Stimulated activated CD4-positive, alpha-beta T cell treated with anti-CD3 and anti-CD28 coated beads, Interleukin-1b, Interleukin-23, amount 100 ng/mL, for 4 hours (primary cell): ENCODE measurements at regions not wholly inside any gene's neighbourhood (a gene's known extent, or its start where the extent isn't known, plus 50 kb on each side); places are given as distances from the start of the nearest gene placed in this dataset.
"Not testable (repeated sequence)": the region's sequence is repeated elsewhere in the genome, so short reads cannot be mapped to it uniquely, and the experiment has no call there.

Source experiments
- DNase-seq, 2 donors: peaks; one replicate each; pipeline ENCODE4 v3.0.0-alpha.2; 2020; ENCODE audit warnings: low read depth in 2 of 2

GRCh38 chr10:21057436-21057835, 160.3 kb upstream of the NEBL start:
- DNase-seq, result no peak

GRCh38 chr10:21056461-21056860, 159.3 kb upstream of the NEBL start:
- DNase-seq, result no peak

- no peak for DNase-seq
Observed at GRCh38 chr10:21055339-21056135, 158.4 kb upstream of the NEBL start.

GRCh38 chr10:21053953-21054690, 157.0 kb upstream of the NEBL start:
- DNase-seq, result no peak

GRCh38 chr10:21052709-21053104, 155.6 kb upstream of the NEBL start:
- no peak for DNase-seq

- no peak for DNase-seq
Observed at GRCh38 chr10:21052072-21052708, 155.1 kb upstream of the NEBL start.

GRCh38 chr10:21049482-21049881, 152.4 kb upstream of the NEBL start:
- DNase-seq, result no peak

- DNase-seq, result no peak
Observed at GRCh38 chr10:21048068-21048467, 151.0 kb upstream of the NEBL start.

- DNase-seq, result no peak
Observed at GRCh38 chr10:21047511-21047910, 150.4 kb upstream of the NEBL start.

- no peak for DNase-seq
Observed at GRCh38 chr10:21047096-21047495, 150.0 kb upstream of the NEBL start.

GRCh38 chr10:21043044-21043443, 145.9 kb upstream of the NEBL start:
- DNase-seq, result no peak

GRCh38 chr10:21042536-21042935, 145.4 kb upstream of the NEBL start:
- DNase-seq, result no peak

GRCh38 chr10:21041763-21042458, 144.8 kb upstream of the NEBL start:
- no peak for DNase-seq

GRCh38 chr10:21039721-21040120, 142.6 kb upstream of the NEBL start:
- DNase-seq, result no peak

GRCh38 chr10:21036757-21037156, 139.6 kb upstream of the NEBL start:
- no peak for DNase-seq

- DNase-seq, result not testable (repeated sequence)
Observed at GRCh38 chr10:21034770-21035169, 137.7 kb upstream of the NEBL start.

- DNase-seq, result no peak
Observed at GRCh38 chr10:21034241-21034640, 137.1 kb upstream of the NEBL start.

GRCh38 chr10:21032587-21033319, 135.6 kb upstream of the NEBL start:
- no peak for DNase-seq

GRCh38 chr10:21031232-21031795, 134.2 kb upstream of the NEBL start:
- DNase-seq, result no peak

- DNase-seq, result no peak
Observed at GRCh38 chr10:21030091-21030490, 133.0 kb upstream of the NEBL start.

- no peak for DNase-seq
Observed at GRCh38 chr10:21022821-21023220, 125.7 kb upstream of the NEBL start.
